ENCODE measurements at regions not wholly inside any gene's neighbourhood (a gene's known extent, or its start where the extent isn't known, plus 50 kb on each side); places are given as distances from the start of the nearest gene placed in this dataset.

- H3K27me3 Mint-ChIP-seq: peaks cover 16% of the 10 kb centered on the region
- no peak overlapping the region for H3K27ac Mint-ChIP-seq
- no peaks in the 10 kb centered on the region for H3K36me3 Mint-ChIP-seq (ENCODE audit: low read depth)
- no peaks in the 10 kb centered on the region for H3K9me3 Mint-ChIP-seq
- H3K4me1 Mint-ChIP-seq (ENCODE audit: low read depth): no peaks in the 10 kb centered on the region
- no peak overlapping the region for H3K4me3 Mint-ChIP-seq
These were observed 68.2 kb upstream of the XYLT1 start for GRCh38 chr16:17538927-17539326.

DNA sequence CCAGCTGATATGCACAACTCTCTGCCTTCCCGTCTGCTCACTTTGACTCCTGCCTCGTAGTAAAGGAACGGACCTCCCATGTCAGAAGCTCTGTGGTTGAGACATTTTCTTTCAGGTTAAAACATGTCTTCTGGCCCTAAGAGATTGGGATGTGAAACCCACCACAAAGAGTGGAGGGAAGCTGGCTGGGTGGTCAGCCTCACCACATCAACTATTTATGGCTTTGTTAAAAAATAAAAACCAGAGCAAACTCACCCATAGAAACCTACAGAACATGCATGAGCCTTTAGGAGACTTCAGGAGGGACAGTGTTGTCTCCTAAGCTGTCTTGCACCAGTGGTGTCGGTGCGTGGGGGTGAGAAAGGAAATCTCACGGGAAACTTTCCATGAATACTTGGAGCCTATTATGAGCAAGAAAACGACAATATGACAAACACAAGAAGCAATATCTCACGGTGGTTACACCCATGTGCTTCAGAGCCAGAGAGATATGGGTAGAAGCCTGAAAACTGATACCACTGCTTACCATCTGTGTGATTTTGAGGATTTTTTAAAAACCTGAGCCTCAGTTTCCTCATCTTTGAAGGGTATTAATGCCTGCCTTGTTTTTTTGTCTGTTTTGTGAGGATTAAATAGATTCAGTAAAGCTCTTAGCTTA is 61.7 kb upstream of the XYLT1 start:
- H3K4me1 Mint-ChIP-seq (ENCODE audit: low read depth): peaks cover 15% of the 10 kb centered on the region
- no peak overlapping the region for H3K4me3 Mint-ChIP-seq
- H3K9me3 Mint-ChIP-seq: no peaks in the 10 kb centered on the region
- no peaks in the 10 kb centered on the region for H3K36me3 Mint-ChIP-seq (ENCODE audit: low read depth)
- no peak overlapping the region for H3K27ac Mint-ChIP-seq
- peaks cover 11% of the 10 kb centered on the region for H3K27me3 Mint-ChIP-seq

DNA sequence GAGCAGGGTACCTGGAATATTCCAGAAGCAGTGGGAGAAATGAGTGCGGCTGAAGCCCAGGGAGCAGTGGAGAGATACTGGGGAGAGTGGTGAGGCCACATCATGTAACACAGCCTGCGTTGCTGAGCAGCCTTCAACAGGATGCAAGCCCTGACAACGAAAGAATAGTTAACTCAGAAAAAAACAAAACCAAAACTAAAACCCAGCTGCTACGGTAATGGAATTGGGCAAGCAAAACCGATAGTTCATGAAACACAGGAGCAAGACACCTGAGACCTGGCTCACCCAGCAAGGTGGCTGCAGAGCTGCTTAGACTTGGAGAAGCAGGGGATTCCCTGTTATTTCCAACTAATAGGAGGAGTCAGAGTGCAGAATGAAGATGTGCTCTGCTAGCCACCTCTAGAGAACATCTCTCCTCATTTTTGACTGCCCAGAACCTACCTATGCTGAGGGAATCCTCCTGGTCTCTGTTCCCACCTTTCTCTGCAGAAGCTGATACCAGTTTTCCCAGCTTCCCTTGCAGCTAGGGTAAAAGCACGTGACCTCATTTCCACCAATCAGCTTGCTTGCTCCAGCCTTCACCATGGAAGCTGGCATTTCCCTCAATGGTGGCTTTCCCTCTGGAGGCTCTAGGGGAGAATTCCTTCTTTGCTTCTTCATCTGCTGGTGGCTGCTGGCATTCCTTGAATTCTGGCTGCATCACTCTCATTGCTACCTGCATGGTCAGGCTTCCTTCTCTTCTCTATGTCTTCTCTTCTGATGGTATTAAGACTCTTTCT is 59.4 kb upstream of the XYLT1 start:
- Mint-ChIP-seq H3K9me3 (no peaks in the 10 kb centered on the region), H3K27me3 (peaks cover 2% of the 10 kb centered on the region), H3K4me1 (ENCODE audit: low read depth) (peaks cover 15% of the 10 kb centered on the region), H3K27ac (peak overlapping the region; percentile 39), H3K36me3 (ENCODE audit: low read depth) (no peaks in the 10 kb centered on the region), H3K4me3 (peak overlapping the region; percentile 74)

DNA sequence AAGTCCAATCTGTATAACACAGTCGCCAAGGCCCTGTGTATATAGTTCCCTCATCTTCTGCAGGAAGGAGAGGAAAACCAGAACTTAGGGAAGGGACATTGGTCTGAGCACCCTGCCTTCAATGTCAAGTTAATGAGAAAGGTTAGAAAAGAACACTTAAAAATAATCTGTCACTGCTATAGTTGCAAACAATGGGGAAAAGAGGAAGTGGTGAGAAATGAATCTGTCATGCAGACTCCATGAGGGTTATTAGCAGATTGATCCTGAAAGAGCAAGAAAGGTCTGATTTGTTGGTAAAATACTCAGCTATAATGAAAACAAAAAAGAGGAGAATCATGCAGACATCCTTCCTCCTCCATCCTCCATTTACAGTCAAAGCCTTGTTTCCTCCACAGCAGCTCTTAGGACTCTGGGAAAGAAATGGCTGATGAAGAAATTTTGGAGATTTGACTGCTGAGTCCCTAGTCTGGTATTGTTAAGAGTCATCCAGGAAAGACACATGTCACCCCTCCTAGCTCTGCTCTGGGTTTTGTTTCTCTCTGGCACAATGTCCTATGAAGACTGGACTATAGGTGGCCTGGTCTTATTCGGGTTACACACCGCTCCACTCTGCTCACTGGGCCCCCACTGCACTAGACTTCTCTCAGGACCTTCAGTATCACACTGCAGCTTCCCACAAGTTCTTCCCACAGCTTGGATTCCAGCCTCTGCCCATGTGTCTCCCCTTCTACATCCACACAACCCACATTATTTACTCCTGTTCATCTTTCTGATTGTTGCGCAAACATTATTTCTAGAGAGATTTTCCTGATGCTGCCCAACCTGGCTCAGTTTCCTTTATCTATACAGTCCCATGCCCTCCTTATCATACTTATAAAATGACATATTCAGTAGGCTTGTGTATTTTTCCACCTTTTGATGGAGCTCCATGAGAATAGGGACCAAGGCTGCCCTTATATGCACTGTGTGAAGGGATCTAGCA is 56.5 kb upstream of the XYLT1 start:
- H3K9me3 Mint-ChIP-seq: no peaks in the 10 kb centered on the region
- no peaks in the 10 kb centered on the region for H3K27me3 Mint-ChIP-seq
- H3K36me3 Mint-ChIP-seq (ENCODE audit: low read depth): no peaks in the 10 kb centered on the region
- peaks cover 15% of the 10 kb centered on the region for H3K4me1 Mint-ChIP-seq (ENCODE audit: low read depth)
- no peak overlapping the region for H3K27ac Mint-ChIP-seq
- no peak overlapping the region for H3K4me3 Mint-ChIP-seq

DNA sequence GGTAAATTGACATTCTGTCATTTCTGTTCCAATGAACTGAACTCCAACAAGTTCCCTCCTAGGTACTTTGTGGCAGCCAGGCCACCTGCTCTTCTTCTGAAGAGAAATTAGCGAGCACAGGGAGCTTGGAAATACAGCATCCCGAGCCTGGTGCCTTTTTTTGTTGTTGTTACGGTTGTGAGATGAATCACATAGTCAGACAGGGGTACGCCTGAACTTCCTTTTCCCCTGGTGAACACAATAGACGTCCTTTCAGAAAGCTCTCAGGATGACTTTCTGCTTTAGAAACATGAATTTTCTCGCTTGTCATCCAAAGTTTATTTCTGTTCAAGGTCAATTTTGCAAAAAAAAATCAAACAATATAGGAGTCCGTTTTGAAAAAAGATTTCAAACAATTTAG is 53.9 kb upstream of the XYLT1 start:
- Mint-ChIP-seq H3K27me3 (peaks cover 2% of the 10 kb centered on the region), H3K36me3 (ENCODE audit: low read depth) (no peaks in the 10 kb centered on the region), H3K27ac (no peak overlapping the region), H3K9me3 (no peaks in the 10 kb centered on the region), H3K4me3 (no peak overlapping the region), H3K4me1 (ENCODE audit: low read depth) (peaks cover 6% of the 10 kb centered on the region)

- Mint-ChIP-seq H3K4me1 (ENCODE audit: low read depth) (no peaks in the 10 kb centered on the region), H3K27ac (no peak overlapping the region), H3K4me3 (no peak overlapping the region)
These were observed 49.8 kb upstream of the XYLT1 start for GRCh38 chr16:17520561-17520960.

More at GRCh38 chr16:17520561-17520960, 49.8 kb upstream of the XYLT1 start:
- H3K9me3 Mint-ChIP-seq: no peaks in the 10 kb centered on the region
- H3K27me3 Mint-ChIP-seq: peaks cover 15% of the 10 kb centered on the region
- H3K36me3 Mint-ChIP-seq (ENCODE audit: low read depth): no peaks in the 10 kb centered on the region
